ENCODE measurements at regions not wholly inside any gene's neighbourhood (a gene's known extent, or its start where the extent isn't known, plus 50 kb on each side); places are given as distances from the start of the nearest gene placed in this dataset.

GRCh38 chr12:17383321-17383720 is 706.7 kb downstream of the RERGL start:
- TF ChIP-seq CTCF (IDR thresholded peaks at IDR 0.05; ENCODE audit: borderline replicate concordance), result no peak
- intact Hi-C loops (cut with micrococcal nuclease), result no loop called here
- no peak for DNase-seq
- H3K9me3 ChIP-seq (replicated peaks), result peaks cover 28% of the 10 kb centered on the region
- no peaks in the 10 kb centered on the region for H3K36me3 ChIP-seq
- H3K27ac ChIP-seq (replicated peaks), result no peak overlapping the region
- H3K4me1 ChIP-seq, result no peaks in the 10 kb centered on the region
- no peak overlapping the region for H3K4me3 ChIP-seq
- no peaks in the 10 kb centered on the region for H3K27me3 ChIP-seq (ENCODE audit: low read depth)

GRCh38 chr12:17381211-17381610 is 708.8 kb downstream of the RERGL start:
- no peak overlapping the region for H3K27ac ChIP-seq (replicated peaks)
- no peaks in the 10 kb centered on the region for H3K4me1 ChIP-seq
- no peak overlapping the region for H3K4me3 ChIP-seq
- peaks cover 13% of the 10 kb centered on the region for H3K9me3 ChIP-seq (replicated peaks)
- intact Hi-C loops (cut with micrococcal nuclease), result no loop called here
- no peak for TF ChIP-seq CTCF (IDR thresholded peaks at IDR 0.05; ENCODE audit: borderline replicate concordance)
- H3K36me3 ChIP-seq, result no peaks in the 10 kb centered on the region
- DNase-seq, result no peak
- no peaks in the 10 kb centered on the region for H3K27me3 ChIP-seq (ENCODE audit: low read depth)

GRCh38 chr12:17372508-17372907 is 717.5 kb downstream of the RERGL start:
- Histone ChIP-seq H3K4me1 (no peaks in the 10 kb centered on the region), H3K27ac (replicated peaks) (no peak overlapping the region), H3K36me3 (no peaks in the 10 kb centered on the region), H3K4me3 (no peak overlapping the region), H3K27me3 (ENCODE audit: low read depth) (no peaks in the 10 kb centered on the region), H3K9me3 (replicated peaks) (peaks cover 8% of the 10 kb centered on the region)
- intact Hi-C loops (cut with micrococcal nuclease), result no loop called here
- DNase-seq, result no peak
- TF ChIP-seq CTCF (IDR thresholded peaks at IDR 0.05; ENCODE audit: borderline replicate concordance), result no peak

GRCh38 chr12:17371491-17372215 is 718.3 kb downstream of the RERGL start:
- H3K9me3 ChIP-seq (replicated peaks), result peaks cover 8% of the 10 kb centered on the region
- no peaks in the 10 kb centered on the region for H3K27me3 ChIP-seq (ENCODE audit: low read depth)
- H3K4me3 ChIP-seq, result no peak overlapping the region
- no peak overlapping the region for H3K27ac ChIP-seq (replicated peaks)
- intact Hi-C loops (cut with micrococcal nuclease), result no loop called here
- TF ChIP-seq CTCF (IDR thresholded peaks at IDR 0.05; ENCODE audit: borderline replicate concordance), result no peak
- H3K36me3 ChIP-seq, result no peaks in the 10 kb centered on the region
- no peaks in the 10 kb centered on the region for H3K4me1 ChIP-seq
- no peak for DNase-seq

GRCh38 chr12:17370621-17371020 is 719.4 kb downstream of the RERGL start:
- intact Hi-C loops (cut with micrococcal nuclease), result no loop called here
- H3K9me3 ChIP-seq (replicated peaks), result peaks cover 8% of the 10 kb centered on the region
- TF ChIP-seq CTCF (IDR thresholded peaks at IDR 0.05; ENCODE audit: borderline replicate concordance), result no peak
- no peak overlapping the region for H3K27ac ChIP-seq (replicated peaks)
- H3K27me3 ChIP-seq (ENCODE audit: low read depth), result no peaks in the 10 kb centered on the region
- no peak overlapping the region for H3K4me3 ChIP-seq
- H3K36me3 ChIP-seq, result no peaks in the 10 kb centered on the region
- DNase-seq, result no peak
- H3K4me1 ChIP-seq, result no peaks in the 10 kb centered on the region
